D721Med (cell line): ENCODE measurements at regions not wholly inside any gene's neighbourhood (a gene's known extent, or its start where the extent isn't known, plus 50 kb on each side); places are given as distances from the start of the nearest gene placed in this dataset.

Experiments used
- DNase-seq: peaks from one replicate; pipeline ENCODE4 v3.0.0; 2011; ENCODE audit warnings: low spot score; ENCODE audit not compliant: insufficient read length
- FAIRE-seq: peaks from 2 replicates; lab custom pipeline; 2011; peaks lifted over from hg19 to GRCh38; lab: Jason Lieb, UNC
- CTCF ChIP-seq: IDR thresholded peaks from 2 replicates; pipeline ENCODE4 v1.5.1; 2012; ENCODE audit warnings: mild to moderate bottlenecking, control low read depth; ENCODE audit not compliant: insufficient read depth; ENCODE audit errors: missing control alignments

GRCh38 chr9:115481769-115482168 lies 363.8 kb upstream of the TNC start:
- TF ChIP-seq CTCF: no peak
- DNase-seq: no peak
- no peak for FAIRE-seq

GRCh38 chr9:115482747-115483146 lies 364.8 kb upstream of the TNC start:
- FAIRE-seq: no peak

GRCh38 chr9:115492869-115493268 lies 374.9 kb upstream of the TNC start:
- no peak for TF ChIP-seq CTCF
- no peak for FAIRE-seq
- no peak for DNase-seq

More at GRCh38 chr9:115482747-115483146, 364.8 kb upstream of the TNC start:
- no peak for TF ChIP-seq CTCF
- no peak for DNase-seq

- TF ChIP-seq CTCF: no peak
- DNase-seq (no peak), FAIRE-seq (no peak)
These were observed 376.4 kb upstream of the TNC start for GRCh38 chr9:115494393-115494792.

GRCh38 chr9:115495052-115495635 lies 377.2 kb upstream of the TNC start:
- no peak for TF ChIP-seq CTCF
- FAIRE-seq: no peak
- no peak for DNase-seq

GRCh38 chr9:115495836-115496235 lies 377.9 kb upstream of the TNC start:
- no peak for DNase-seq
- FAIRE-seq: no peak
- no peak for TF ChIP-seq CTCF

GRCh38 chr9:115498303-115498702 lies 380.3 kb upstream of the TNC start:
- no peak for DNase-seq

More at GRCh38 chr9:115498303-115498702, 380.3 kb upstream of the TNC start:
- no peak for FAIRE-seq
- no peak for TF ChIP-seq CTCF
